ENCODE measurements at regions not wholly inside any gene's neighbourhood (a gene's known extent, or its start where the extent isn't known, plus 50 kb on each side); places are given as distances from the start of the nearest gene placed in this dataset.

DNA sequence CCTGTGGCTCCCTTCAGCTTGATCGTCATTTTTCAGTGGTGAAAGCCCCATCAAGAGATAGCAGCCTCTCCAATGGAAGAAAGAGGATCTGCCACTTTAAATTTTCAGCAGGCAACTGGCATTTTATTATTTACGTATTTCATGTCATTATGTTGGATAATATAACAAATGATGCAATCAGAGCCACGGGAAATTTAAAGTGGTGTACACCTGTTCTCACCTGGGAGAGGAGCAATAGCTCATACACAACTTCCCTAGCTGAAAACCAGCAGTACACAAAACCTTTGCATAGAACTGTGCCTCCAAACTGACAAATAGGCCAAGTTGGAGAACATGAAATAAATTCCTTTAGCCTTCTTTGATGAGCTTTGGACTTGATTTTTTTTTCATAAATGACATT lies 136.9 kb downstream of the SATB1 start:
- no peaks in the 10 kb centered on the region for H3K9me3 ChIP-seq (ENCODE audit: control extremely low read depth in 1 of 3, control insufficient read depth in 2 of 3, insufficient read depth in 1 of 3, low read length in 2 of 3)
- no peak for ATAC-seq (ENCODE audit: low read depth)
- no peak overlapping the region for H3K4me2 ChIP-seq (replicated peaks; ENCODE audit: low read depth, low read length, poor library complexity, severe bottlenecking)

GRCh38 chr3:18284716-18285115 lies 140.4 kb downstream of the SATB1 start:
- 100% methylated on average over 2 of the region's 2 CpGs for WGBS (ENCODE audit: insufficient coverage)
- Histone ChIP-seq H3K9me3 (ENCODE audit: control extremely low read depth in 1 of 3, control insufficient read depth in 2 of 3, insufficient read depth in 1 of 3, low read length in 2 of 3) (no peaks in the 10 kb centered on the region), H3K27me3 (replicated peaks in 1 of 4; ENCODE audit: control extremely low read depth in 1 of 4, control insufficient read depth in 3 of 4, insufficient read depth in 4 of 4, low read length in 3 of 4) (peaks cover 0 to 6% (median 0%) of the 10 kb centered on the region in 4 experiments), H3K4me1 (ENCODE audit: control insufficient read depth in 2 of 2, insufficient read depth in 2 of 2, low read length in 2 of 2) (no peaks in the 10 kb centered on the region), H3K4me2 (replicated peaks; ENCODE audit: low read depth, low read length, poor library complexity, severe bottlenecking) (no peak overlapping the region), H4K20me1 (ENCODE audit: control insufficient read depth, insufficient read depth, low read length, poor library complexity, severe bottlenecking) (no peaks in the 10 kb centered on the region), H2AFZ (ENCODE audit: insufficient read depth, low read depth, low read length, poor library complexity, severe bottlenecking) (no peak overlapping the region), H3K36me3 (replicated peaks in 1 of 2; ENCODE audit: control extremely low read depth in 1 of 2, control insufficient read depth in 1 of 2, extremely low read depth in 1 of 2, insufficient read depth in 2 of 2, low read length in 1 of 2) (no peaks in the 10 kb centered on the region), H3K27ac (ENCODE audit: low read length in 2 of 2) (no peak overlapping the region), H3K79me2 (ENCODE audit: control insufficient read depth, insufficient read depth, low read length) (no peaks in the 10 kb centered on the region), H3K9ac (ENCODE audit: low read length) (no peak overlapping the region), H3K4me3 (ENCODE audit: control extremely low read depth in 1 of 5, extremely low read depth in 1 of 5, insufficient read depth in 1 of 5, low read depth in 2 of 5, low read length in 4 of 5) (no peak overlapping the region)
- DNase-seq, result no peak
- no peaks in the 10 kb centered on the region for H3K9me3 Mint-ChIP-seq (ENCODE audit: insufficient read depth)
- ChIA-PET CTCF (no interaction called here), POLR2A (no interaction called here)
- ATAC-seq (ENCODE audit: low read depth), result no peak
- no peak overlapping the region for H3K27ac Mint-ChIP-seq
- no peak overlapping the region for H3K4me3 Mint-ChIP-seq
- TF ChIP-seq, protein P1, sequence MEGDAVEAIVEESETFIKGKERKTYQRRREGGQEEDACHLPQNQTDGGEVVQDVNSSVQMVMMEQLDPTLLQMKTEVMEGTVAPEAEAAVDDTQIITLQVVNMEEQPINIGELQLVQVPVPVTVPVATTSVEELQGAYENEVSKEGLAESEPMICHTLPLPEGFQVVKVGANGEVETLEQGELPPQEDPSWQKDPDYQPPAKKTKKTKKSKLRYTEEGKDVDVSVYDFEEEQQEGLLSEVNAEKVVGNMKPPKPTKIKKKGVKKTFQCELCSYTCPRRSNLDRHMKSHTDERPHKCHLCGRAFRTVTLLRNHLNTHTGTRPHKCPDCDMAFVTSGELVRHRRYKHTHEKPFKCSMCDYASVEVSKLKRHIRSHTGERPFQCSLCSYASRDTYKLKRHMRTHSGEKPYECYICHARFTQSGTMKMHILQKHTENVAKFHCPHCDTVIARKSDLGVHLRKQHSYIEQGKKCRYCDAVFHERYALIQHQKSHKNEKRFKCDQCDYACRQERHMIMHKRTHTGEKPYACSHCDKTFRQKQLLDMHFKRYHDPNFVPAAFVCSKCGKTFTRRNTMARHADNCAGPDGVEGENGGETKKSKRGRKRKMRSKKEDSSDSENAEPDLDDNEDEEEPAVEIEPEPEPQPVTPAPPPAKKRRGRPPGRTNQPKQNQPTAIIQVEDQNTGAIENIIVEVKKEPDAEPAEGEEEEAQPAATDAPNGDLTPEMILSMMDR (IDR thresholded peaks at IDR 0.05), result no peak
- TF ChIP-seq EZH2 (IDR thresholded peaks at IDR 0.05; ENCODE audit: borderline replicate concordance, insufficient read depth, low read depth, low read length, poor library complexity, severe bottlenecking), result no peak
- peaks cover 7% of the 10 kb centered on the region for H3K27me3 Mint-ChIP-seq
- intact Hi-C loops (cut with micrococcal nuclease), result no loop called here
- H3K4me1 Mint-ChIP-seq, result no peaks in the 10 kb centered on the region

More for the DNA sequence above, 136.9 kb downstream of the SATB1 start:
- no peak overlapping the region for H3K4me3 ChIP-seq (ENCODE audit: control extremely low read depth in 1 of 5, extremely low read depth in 1 of 5, insufficient read depth in 1 of 5, low read depth in 2 of 5, low read length in 4 of 5)
- Mint-ChIP-seq H3K4me3 (no peak overlapping the region), H3K9me3 (ENCODE audit: insufficient read depth) (no peaks in the 10 kb centered on the region), H3K27me3 (peaks cover 1% of the 10 kb centered on the region), H3K4me1 (no peaks in the 10 kb centered on the region), H3K27ac (no peak overlapping the region)
- POLR2A ChIA-PET, result no interaction called here
- WGBS (ENCODE audit: insufficient coverage), result 80% methylated on average over 2 of the region's 3 CpGs
- H3K36me3 ChIP-seq (replicated peaks in 1 of 2; ENCODE audit: control extremely low read depth in 1 of 2, control insufficient read depth in 1 of 2, extremely low read depth in 1 of 2, insufficient read depth in 2 of 2, low read length in 1 of 2), result no peaks in the 10 kb centered on the region
- no peak overlapping the region for H3K9ac ChIP-seq (ENCODE audit: low read length)
- no peaks in the 10 kb centered on the region for H3K27me3 ChIP-seq (replicated peaks in 1 of 4; ENCODE audit: control extremely low read depth in 1 of 4, control insufficient read depth in 3 of 4, insufficient read depth in 4 of 4, low read length in 3 of 4)
- intact Hi-C loops (cut with micrococcal nuclease), result no loop called here
- CTCF ChIA-PET, result no interaction called here
- no peak for DNase-seq
- no peaks in the 10 kb centered on the region for H3K79me2 ChIP-seq (ENCODE audit: control insufficient read depth, insufficient read depth, low read length)
- H4K20me1 ChIP-seq (ENCODE audit: control insufficient read depth, insufficient read depth, low read length, poor library complexity, severe bottlenecking), result no peaks in the 10 kb centered on the region
- no peak overlapping the region for H2AFZ ChIP-seq (ENCODE audit: insufficient read depth, low read depth, low read length, poor library complexity, severe bottlenecking)
- no peak overlapping the region for H3K27ac ChIP-seq (ENCODE audit: low read length in 2 of 2)
- H3K4me1 ChIP-seq (ENCODE audit: control insufficient read depth in 2 of 2, insufficient read depth in 2 of 2, low read length in 2 of 2), result no peaks in the 10 kb centered on the region
- TF ChIP-seq, protein P1 (IDR thresholded peaks at IDR 0.05), result no peak
- TF ChIP-seq EZH2 (IDR thresholded peaks at IDR 0.05; ENCODE audit: borderline replicate concordance, insufficient read depth, low read depth, low read length, poor library complexity, severe bottlenecking), result no peak

All from B cell (primary cell).